H9 (cell line): ENCODE measurements at regions not wholly inside any gene's neighbourhood (a gene's known extent, or its start where the extent isn't known, plus 50 kb on each side); places are given as distances from the start of the nearest gene placed in this dataset.

Source experiments
- DNase-seq: peaks from one replicate; pipeline ENCODE4 v3.0.0-alpha.2; 2017
- H2AFZ ChIP-seq: one replicate; pipeline ENCODE4 v1.6.1; 2013; ENCODE audit warnings: mild to moderate bottlenecking, low read length, control low read depth, moderate library complexity
- H2AK5ac ChIP-seq: 2 replicates; pipeline ENCODE4 v1.6.1; 2013; ENCODE audit warnings: low read length, control low read depth, mixed read lengths; ENCODE audit not compliant: insufficient read length
- H2BK120ac ChIP-seq: one replicate; pipeline ENCODE4 v1.6.1; 2013; ENCODE audit warnings: low read depth, mild to moderate bottlenecking, low read length, control low read depth, inconsistent platforms; ENCODE audit not compliant: poor library complexity, severe bottlenecking
- H2BK12ac ChIP-seq: 2 replicates; pipeline ENCODE4 v1.6.1; 2013; ENCODE audit warnings: low read length, control low read depth, mixed read lengths, low read depth; ENCODE audit not compliant: insufficient read length
- H2BK15ac ChIP-seq: 2 replicates; pipeline ENCODE4 v1.6.1; 2013; ENCODE audit warnings: low read depth, low read length, control low read depth
- H2BK20ac ChIP-seq: one replicate; pipeline ENCODE4 v1.6.1; 2013; ENCODE audit warnings: low read depth, mild to moderate bottlenecking, low read length, control low read depth, inconsistent platforms; ENCODE audit not compliant: poor library complexity, severe bottlenecking
- H2BK5ac ChIP-seq: 2 replicates; pipeline ENCODE4 v1.6.1; 2013; ENCODE audit warnings: low read length, control low read depth, mixed read lengths; ENCODE audit not compliant: insufficient read length
- H3K14ac ChIP-seq: 2 replicates; pipeline ENCODE4 v1.6.1; 2013; ENCODE audit warnings: low read length, control low read depth; ENCODE audit not compliant: insufficient read depth
- H3K18ac ChIP-seq: 2 replicates; pipeline ENCODE4 v1.6.1; 2013; ENCODE audit warnings: low read depth, mild to moderate bottlenecking, mixed read lengths, low read length, control low read depth; ENCODE audit not compliant: insufficient read length
- H3K23ac ChIP-seq: 2 replicates; pipeline ENCODE4 v1.6.1; 2013; ENCODE audit warnings: low read length, control low read depth, mixed read lengths, low read depth; ENCODE audit not compliant: insufficient read length
- H3K23me2 ChIP-seq: 2 replicates; pipeline ENCODE4 v1.6.1; 2013; ENCODE audit warnings: low read depth, mild to moderate bottlenecking, mixed read lengths, low read length, control low read depth; ENCODE audit not compliant: insufficient read length, poor library complexity, severe bottlenecking
- H3K27ac ChIP-seq: 2 replicates; pipeline ENCODE4 v1.5.1; 2013; ENCODE audit warnings: low read length, control low read depth, mixed read lengths, low read depth; ENCODE audit not compliant: insufficient read length
- H3K27me3 ChIP-seq: 2 replicates; pipeline ENCODE4 v1.6.1; 2013; ENCODE audit warnings: low read length, control low read depth, inconsistent platforms; ENCODE audit not compliant: insufficient read depth
- H3K4ac ChIP-seq: 2 replicates; pipeline ENCODE4 v1.6.1; 2013; ENCODE audit warnings: low read depth, mild to moderate bottlenecking, control low read depth, inconsistent platforms, low read length, moderate library complexity
- H3K4me1 ChIP-seq: 2 replicates; pipeline ENCODE4 v1.6.1; 2013; ENCODE audit warnings: low read length, control low read depth, inconsistent platforms; ENCODE audit not compliant: insufficient read depth
- H3K4me2 ChIP-seq: 2 replicates; pipeline ENCODE4 v1.6.1; 2013; ENCODE audit warnings: low read length, control low read depth, mixed read lengths; ENCODE audit not compliant: insufficient read length, insufficient read depth
- H3K56ac ChIP-seq: 2 replicates; pipeline ENCODE4 v1.6.1; 2013; ENCODE audit warnings: low read depth, mild to moderate bottlenecking, mixed read lengths, low read length, control low read depth; ENCODE audit not compliant: insufficient read length
- H3K79me1 ChIP-seq: 2 replicates; pipeline ENCODE4 v1.6.1; 2013; ENCODE audit warnings: low read depth, mild to moderate bottlenecking, moderate library complexity, low read length, control low read depth, inconsistent platforms; ENCODE audit not compliant: insufficient read depth, poor library complexity, severe bottlenecking
- H3K79me2 ChIP-seq: 2 replicates; pipeline ENCODE4 v1.6.1; 2013; ENCODE audit warnings: low read length, control low read depth, inconsistent platforms; ENCODE audit not compliant: insufficient read depth
- H3K9ac ChIP-seq: 2 replicates; pipeline ENCODE4 v1.6.1; 2013; ENCODE audit warnings: low read length, control low read depth, mixed read lengths; ENCODE audit not compliant: insufficient read length; ENCODE audit errors: extremely low read depth
- H3K9me3 ChIP-seq: one replicate; pipeline ENCODE4 v1.6.1; 2013; ENCODE audit warnings: low read depth, low read length, inconsistent platforms; ENCODE audit not compliant: control insufficient read depth
- H3T11ph ChIP-seq: one replicate; pipeline ENCODE4 v1.6.1; 2013; ENCODE audit warnings: mild to moderate bottlenecking, low read length, control low read depth, inconsistent platforms
- H4K20me1 ChIP-seq: one replicate; pipeline ENCODE4 v1.6.1; 2013; ENCODE audit not compliant: control insufficient read depth, insufficient read length, insufficient read depth
- H4K5ac ChIP-seq: 2 replicates; pipeline ENCODE4 v1.6.1; 2013; ENCODE audit warnings: low read depth, mild to moderate bottlenecking, mixed read lengths, low read length, control low read depth; ENCODE audit not compliant: insufficient read length
- H4K8ac ChIP-seq: replicated peaks from 2 replicates; pipeline ENCODE4 v1.6.1; 2013; ENCODE audit warnings: low read length, control low read depth, mixed read lengths, low read depth; ENCODE audit not compliant: insufficient read length
- H4K91ac ChIP-seq: 2 replicates; pipeline ENCODE4 v1.6.1; 2013; ENCODE audit warnings: low read depth, mild to moderate bottlenecking, moderate library complexity, mixed read lengths, low read length, control low read depth; ENCODE audit not compliant: insufficient read length
- H3K27ac Mint-ChIP-seq, 3 experiments: 2 replicates in 2 of 3; 3 replicates in 1 of 3; pipeline ENCODE4 v1.8.0; 2020 to 2021; ENCODE audit warnings: mixed read lengths in 3 of 3, mild to moderate bottlenecking in 1 of 3, moderate library complexity in 1 of 3
- H3K27me3 Mint-ChIP-seq: 2 replicates; pipeline ENCODE4 v1.8.0; 2021; ENCODE audit warnings: low read depth, mild to moderate bottlenecking, moderate library complexity, mixed read lengths
- H3K36me3 Mint-ChIP-seq, 3 experiments: 2 replicates in 2 of 3; 3 replicates in 1 of 3; pipeline ENCODE4 v1.8.0; 2020 to 2021; ENCODE audit warnings: low read depth in 3 of 3, mixed read lengths in 3 of 3; ENCODE audit not compliant: insufficient read depth in 1 of 3
- H3K4me1 Mint-ChIP-seq, 2 experiments: 2 replicates each; pipeline ENCODE4 v1.8.0; 2020; ENCODE audit warnings: mixed read lengths in 2 of 2
- H3K4me3 Mint-ChIP-seq, 2 experiments: 2 replicates in 1 of 2; 3 replicates in 1 of 2; pipeline ENCODE4 v1.8.0; 2020 to 2021; ENCODE audit warnings: mild to moderate bottlenecking in 2 of 2, mixed read lengths in 2 of 2, moderate library complexity in 1 of 2
- H3K9me3 Mint-ChIP-seq, 2 experiments: 2 replicates in 1 of 2; 3 replicates in 1 of 2; pipeline ENCODE4 v1.8.0; 2020; ENCODE audit warnings: mild to moderate bottlenecking in 2 of 2, mixed read lengths in 2 of 2, moderate library complexity in 1 of 2
- CTCF ChIP-seq: fragments of 200-600 bp; sonication (generic); conservative IDR thresholded peaks from 3 replicates; pipeline ENCODE4 v1.8.0; 2021; ENCODE audit warnings: antibody characterized with exemption, mild to moderate bottlenecking
- WGBS: extraction: QIAGEN DNeasy Blood & Tissue Kit; methylation state at CpG from one replicate; pipeline ENCODE4 v1.1.7; 2013; ENCODE audit warnings: missing lambda C conversion rate, low lambda C conversion rate, mixed read lengths; ENCODE audit not compliant: insufficient read length; ENCODE audit errors: extremely low coverage; 5-methylcytosine and 5-hydroxymethylcytosine counted together

- no peaks in the 10 kb centered on the region for H4K20me1 ChIP-seq
- H2AFZ ChIP-seq: no peak overlapping the region
- no peak overlapping the region for H4K5ac ChIP-seq
- Mint-ChIP-seq H3K27ac (no peak overlapping the region), H3K9me3 (no peaks in the 10 kb centered on the region), H3K36me3 (no peaks in the 10 kb centered on the region; a peak in 1 of 7 replicates), H3K4me1 (peaks cover 2 to 19% of the 10 kb centered on the region in 2 experiments; a peak in 3 of 4 replicates), H3K27me3 (peaks cover 2% of the 10 kb centered on the region; the same call in 1 of the 2 replicates), H3K4me3 (no peak overlapping the region)
- H2BK5ac ChIP-seq: no peak overlapping the region
- no peak overlapping the region for H4K91ac ChIP-seq
- no peaks in the 10 kb centered on the region for H3K9me3 ChIP-seq
- no peaks in the 10 kb centered on the region for H3K79me2 ChIP-seq
- no peak overlapping the region for H2BK15ac ChIP-seq
- H3K4ac ChIP-seq: no peak overlapping the region
- no peak overlapping the region for H3K14ac ChIP-seq
- H2BK12ac ChIP-seq: no peak overlapping the region
- H3K27me3 ChIP-seq: no peaks in the 10 kb centered on the region
- H3K18ac ChIP-seq: no peak overlapping the region
- no peak overlapping the region for H3K9ac ChIP-seq
- H3K23me2 ChIP-seq: no peaks in the 10 kb centered on the region
- WGBS: no CpG with 5 or more reads among the region's 4 CpGs
- no peak for TF ChIP-seq CTCF
- H3K27ac ChIP-seq: no peak overlapping the region
- no peak overlapping the region for H4K8ac ChIP-seq
- no peak overlapping the region for H3T11ph ChIP-seq
- no peak overlapping the region for H2BK20ac ChIP-seq
- no peaks in the 10 kb centered on the region for H3K79me1 ChIP-seq
- no peak for DNase-seq
- H2BK120ac ChIP-seq: no peak overlapping the region
- no peak overlapping the region for H3K23ac ChIP-seq
- no peaks in the 10 kb centered on the region for H3K4me1 ChIP-seq
- no peak overlapping the region for H3K4me2 ChIP-seq
- H2AK5ac ChIP-seq: no peak overlapping the region
- H3K56ac ChIP-seq: no peak overlapping the region
Observed at GRCh38 chr6:137401088-137401487, 93.1 kb downstream of the OLIG3 start.
